T-helper 17 cell (primary cell): ENCODE measurements at regions not wholly inside any gene's neighbourhood (a gene's known extent, or its start where the extent isn't known, plus 50 kb on each side); places are given as distances from the start of the nearest gene placed in this dataset.
"Not testable (repeated sequence)": the region's sequence is repeated elsewhere in the genome, so short reads cannot be mapped to it uniquely, and the experiment has no call there.

Source experiments
- ATAC-seq: fragments of 150-1000 bp; cut with Tn5 transposase; 2 replicates; pipeline ENCODE4 v1.10.0; 2021; ENCODE audit warnings: mild to moderate bottlenecking, moderate library complexity
- DNase-seq, 3 donors: peaks; one replicate each; pipeline versions ENCODE4 v3.0.0 to v3.0.0-alpha.2; 2020 to 2021
- H3K9me3 ChIP-seq: one replicate; pipeline ENCODE4 v1.7.0; 2013; ENCODE audit warnings: low read length, mild to moderate bottlenecking; ENCODE audit not compliant: control insufficient read depth, poor library complexity, severe bottlenecking
- H3K27ac Mint-ChIP-seq: one replicate; pipeline ENCODE4 v1.8.0; 2022; ENCODE audit warnings: mild to moderate bottlenecking, moderate library complexity, mixed read lengths
- H3K27me3 Mint-ChIP-seq: one replicate; pipeline ENCODE4 v1.8.0; 2022; ENCODE audit warnings: mixed read lengths
- H3K36me3 Mint-ChIP-seq: one replicate; pipeline ENCODE4 v1.8.0; 2022; ENCODE audit warnings: low read depth, mixed read lengths
- H3K4me1 Mint-ChIP-seq: one replicate; pipeline ENCODE4 v1.8.0; 2022; ENCODE audit warnings: mild to moderate bottlenecking, mixed read lengths
- H3K4me3 Mint-ChIP-seq: one replicate; pipeline ENCODE4 v1.8.0; 2022; ENCODE audit warnings: mild to moderate bottlenecking, moderate library complexity, mixed read lengths

- H3K4me3 Mint-ChIP-seq, result no peak overlapping the region
- H3K9me3 ChIP-seq, result peaks cover 2% of the 10 kb centered on the region
- H3K27me3 Mint-ChIP-seq, result no peaks in the 10 kb centered on the region
- H3K27ac Mint-ChIP-seq, result no peak overlapping the region
- H3K36me3 Mint-ChIP-seq, result no peaks in the 10 kb centered on the region
- DNase-seq (no peak), ATAC-seq (no peak)
- no peaks in the 10 kb centered on the region for H3K4me1 Mint-ChIP-seq
These were observed 317.3 kb upstream of the NAALADL2 start for GRCh38 chr3:174541708-174542315.

DNA sequence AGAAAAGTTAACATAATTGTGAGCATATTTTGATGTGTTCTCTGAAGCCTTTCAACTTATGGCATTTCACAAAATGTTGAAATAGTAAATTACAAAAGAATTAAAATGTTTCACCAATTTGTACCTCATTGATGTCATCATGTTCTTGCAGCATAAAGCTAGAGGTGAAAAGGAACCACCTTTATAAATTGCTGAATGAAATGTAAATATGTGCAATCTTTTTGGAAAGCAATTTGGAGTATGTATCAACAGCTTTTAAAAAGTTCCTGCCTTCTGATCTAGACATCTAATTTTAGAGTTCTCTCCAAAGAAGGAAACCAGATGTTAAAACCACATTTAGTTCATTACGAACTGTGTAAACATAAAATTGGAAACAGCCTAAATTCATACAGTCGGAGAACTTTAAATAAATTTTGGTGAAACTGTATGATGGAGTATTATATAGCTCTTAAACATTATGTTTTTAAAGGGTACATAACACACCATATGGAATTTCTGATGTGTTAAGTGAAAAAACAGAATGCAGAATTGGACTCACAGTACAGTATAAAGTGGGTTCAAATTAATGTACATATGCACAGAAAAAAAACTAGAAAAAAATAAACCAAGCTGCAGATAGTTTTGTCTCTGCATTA lies 311.2 kb upstream of the NAALADL2 start:
- Mint-ChIP-seq H3K4me3 (no peak overlapping the region), H3K27ac (no peak overlapping the region), H3K27me3 (no peaks in the 10 kb centered on the region), H3K4me1 (no peaks in the 10 kb centered on the region), H3K36me3 (no peaks in the 10 kb centered on the region)
- peaks cover 2% of the 10 kb centered on the region for H3K9me3 ChIP-seq
- ATAC-seq (no peak), DNase-seq (no peak)

DNA sequence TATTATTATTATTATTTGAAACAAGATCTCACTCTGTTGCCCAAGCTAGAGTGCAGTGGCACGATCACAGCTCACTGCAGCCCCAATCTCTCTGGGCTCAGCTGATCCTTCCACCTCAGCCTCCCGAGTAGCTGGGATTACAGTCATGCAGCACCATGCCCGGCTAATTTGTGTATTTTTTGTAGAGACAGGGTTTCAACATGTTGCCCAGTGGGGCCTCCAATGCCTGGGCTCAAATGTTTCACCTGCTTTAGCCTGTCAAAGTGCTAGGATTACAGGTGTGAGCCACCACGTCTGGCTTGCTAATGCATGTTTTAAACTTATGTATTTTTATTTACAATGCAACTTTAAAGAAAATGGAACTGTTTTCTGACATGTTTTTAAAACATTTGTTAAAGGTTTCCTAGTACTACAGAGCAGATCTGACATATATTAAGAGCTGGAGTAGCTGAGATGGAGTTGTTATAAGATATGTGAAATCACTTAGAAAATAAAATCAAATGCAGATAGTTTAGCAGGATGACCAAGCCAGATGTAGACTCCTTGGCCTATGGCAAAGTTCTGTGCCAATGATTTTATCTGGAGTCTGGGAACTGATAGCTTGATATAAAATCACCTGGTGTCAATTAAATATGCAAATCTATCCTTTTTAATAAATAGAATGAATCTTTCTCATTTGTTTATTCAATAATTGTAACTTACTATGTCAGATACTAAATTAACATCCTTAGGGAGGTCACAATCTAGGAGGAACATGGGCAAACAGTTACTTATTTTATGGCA lies 310.1 kb upstream of the NAALADL2 start:
- no peak overlapping the region for H3K27ac Mint-ChIP-seq
- no peaks in the 10 kb centered on the region for H3K36me3 Mint-ChIP-seq
- no peak overlapping the region for H3K4me3 Mint-ChIP-seq
- DNase-seq (no peak), ATAC-seq (no peak)
- no peaks in the 10 kb centered on the region for H3K27me3 Mint-ChIP-seq
- peaks cover 2% of the 10 kb centered on the region for H3K9me3 ChIP-seq
- no peaks in the 10 kb centered on the region for H3K4me1 Mint-ChIP-seq

DNA sequence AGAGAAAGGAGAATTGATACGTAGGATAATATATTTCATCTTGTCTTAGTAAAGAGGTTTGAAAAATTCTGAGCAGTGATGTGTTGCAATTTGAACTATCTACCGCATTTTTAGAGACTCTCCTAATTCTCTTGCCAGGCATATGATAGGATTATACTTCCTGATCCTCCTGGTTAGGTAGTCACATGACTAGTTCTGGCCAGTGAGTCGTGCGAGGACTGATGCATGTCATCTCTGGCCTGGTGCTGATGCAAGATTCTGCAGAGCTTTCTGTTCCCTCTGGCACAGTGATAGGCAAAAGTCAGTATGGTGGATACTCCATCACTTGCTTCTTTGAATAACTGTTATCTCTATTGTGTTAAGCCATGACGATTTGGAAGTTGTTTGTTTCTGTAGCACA lies 277.6 kb upstream of the NAALADL2 start:
- no peaks in the 10 kb centered on the region for H3K4me1 Mint-ChIP-seq
- no peaks in the 10 kb centered on the region for H3K36me3 Mint-ChIP-seq
- DNase-seq (no peak), ATAC-seq (no peak)
- no peak overlapping the region for H3K27ac Mint-ChIP-seq
- H3K9me3 ChIP-seq, result no peaks in the 10 kb centered on the region
- H3K27me3 Mint-ChIP-seq, result no peaks in the 10 kb centered on the region
- no peak overlapping the region for H3K4me3 Mint-ChIP-seq

GRCh38 chr3:174583396-174583795 lies 275.7 kb upstream of the NAALADL2 start:
- H3K36me3 Mint-ChIP-seq, result no peaks in the 10 kb centered on the region
- DNase-seq (no peak), ATAC-seq (no peak)
- no peak overlapping the region for H3K27ac Mint-ChIP-seq
- no peaks in the 10 kb centered on the region for H3K9me3 ChIP-seq
- H3K4me1 Mint-ChIP-seq, result no peaks in the 10 kb centered on the region
- H3K4me3 Mint-ChIP-seq, result no peak overlapping the region
- no peaks in the 10 kb centered on the region for H3K27me3 Mint-ChIP-seq

GRCh38 chr3:174587137-174587536 lies 272.0 kb upstream of the NAALADL2 start:
- H3K27me3 Mint-ChIP-seq, H3K36me3 Mint-ChIP-seq, H3K4me3 Mint-ChIP-seq, H3K4me1 Mint-ChIP-seq, ATAC-seq, H3K9me3 ChIP-seq, DNase-seq, H3K27ac Mint-ChIP-seq: not testable (repeated sequence)

DNA sequence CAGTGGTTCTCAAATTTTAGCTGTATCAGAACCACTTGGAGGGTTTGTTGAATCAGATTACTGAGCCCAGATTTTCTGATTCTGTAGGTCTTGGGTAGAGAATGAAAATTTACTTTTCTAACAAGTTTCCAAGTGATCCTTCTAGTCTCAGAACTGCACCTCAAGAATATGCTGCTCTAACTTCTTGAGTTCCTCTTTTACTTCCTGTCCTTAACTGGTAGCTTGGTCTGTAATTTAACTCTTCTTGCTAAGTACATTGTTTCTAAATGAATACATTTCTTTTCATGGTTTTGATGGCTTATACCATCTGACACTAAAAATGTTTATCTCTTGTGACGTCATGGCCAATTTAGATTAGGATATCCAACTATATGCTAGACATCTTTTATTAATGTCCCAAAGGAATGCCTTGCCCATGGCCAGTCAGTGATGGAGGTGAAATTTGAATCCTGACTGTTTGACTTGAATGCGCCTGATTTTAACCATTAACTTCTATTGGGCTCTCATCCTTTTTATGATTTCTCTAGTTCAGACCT lies 262.6 kb upstream of the NAALADL2 start:
- Mint-ChIP-seq H3K4me1 (no peaks in the 10 kb centered on the region), H3K4me3 (no peak overlapping the region), H3K27ac (no peak overlapping the region), H3K27me3 (no peaks in the 10 kb centered on the region), H3K36me3 (no peaks in the 10 kb centered on the region)
- H3K9me3 ChIP-seq, result no peaks in the 10 kb centered on the region
- ATAC-seq (no peak), DNase-seq (no peak)

GRCh38 chr3:174598885-174599439 lies 260.2 kb upstream of the NAALADL2 start:
- H3K9me3 ChIP-seq, result no peaks in the 10 kb centered on the region

DNA sequence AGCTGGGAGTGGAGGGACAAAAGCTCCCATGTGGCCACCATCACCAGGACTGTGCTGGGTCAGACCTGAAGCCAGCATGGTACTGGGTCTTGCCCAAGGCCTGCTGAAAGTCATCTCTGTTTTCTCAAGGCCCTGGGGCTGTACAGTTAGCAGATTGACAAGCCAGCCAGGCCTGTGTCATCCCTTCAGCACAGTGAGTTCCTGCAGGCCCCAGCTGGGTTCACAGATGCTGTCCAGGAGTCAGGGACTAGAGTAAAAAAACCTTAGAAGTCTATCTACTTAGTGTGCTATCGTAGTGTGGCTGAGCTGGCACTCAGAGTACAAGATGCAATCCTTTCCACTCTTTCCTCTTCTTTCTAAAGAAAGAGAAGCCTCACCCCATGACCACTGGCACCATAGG lies 246.0 kb upstream of the NAALADL2 start:
- Mint-ChIP-seq H3K36me3 (no peaks in the 10 kb centered on the region), H3K27ac (no peak overlapping the region), H3K4me1 (no peaks in the 10 kb centered on the region), H3K4me3 (no peak overlapping the region), H3K27me3 (no peaks in the 10 kb centered on the region)
- DNase-seq (no peak), ATAC-seq (no peak)
- H3K9me3 ChIP-seq, result no peaks in the 10 kb centered on the region

More at GRCh38 chr3:174598885-174599439, 260.2 kb upstream of the NAALADL2 start:
- DNase-seq (no peak), ATAC-seq (no peak)
- Mint-ChIP-seq H3K27ac (no peak overlapping the region), H3K4me1 (no peaks in the 10 kb centered on the region), H3K4me3 (no peak overlapping the region), H3K27me3 (no peaks in the 10 kb centered on the region), H3K36me3 (no peaks in the 10 kb centered on the region)

- ATAC-seq (no peak), DNase-seq (no peak)
- no peaks in the 10 kb centered on the region for H3K27me3 Mint-ChIP-seq
- H3K4me3 Mint-ChIP-seq, result no peak overlapping the region
- no peaks in the 10 kb centered on the region for H3K4me1 Mint-ChIP-seq
- no peaks in the 10 kb centered on the region for H3K36me3 Mint-ChIP-seq
- H3K9me3 ChIP-seq, result no peaks in the 10 kb centered on the region
- no peak overlapping the region for H3K27ac Mint-ChIP-seq
These were observed 245.1 kb upstream of the NAALADL2 start for GRCh38 chr3:174614036-174614435.

GRCh38 chr3:174618368-174619080 lies 240.6 kb upstream of the NAALADL2 start:
- no peaks in the 10 kb centered on the region for H3K36me3 Mint-ChIP-seq
- ATAC-seq (no peak), DNase-seq (no peak)
- no peaks in the 10 kb centered on the region for H3K27me3 Mint-ChIP-seq
- no peak overlapping the region for H3K27ac Mint-ChIP-seq
- H3K4me3 Mint-ChIP-seq, result no peak overlapping the region
- no peaks in the 10 kb centered on the region for H3K9me3 ChIP-seq
- no peaks in the 10 kb centered on the region for H3K4me1 Mint-ChIP-seq

DNA sequence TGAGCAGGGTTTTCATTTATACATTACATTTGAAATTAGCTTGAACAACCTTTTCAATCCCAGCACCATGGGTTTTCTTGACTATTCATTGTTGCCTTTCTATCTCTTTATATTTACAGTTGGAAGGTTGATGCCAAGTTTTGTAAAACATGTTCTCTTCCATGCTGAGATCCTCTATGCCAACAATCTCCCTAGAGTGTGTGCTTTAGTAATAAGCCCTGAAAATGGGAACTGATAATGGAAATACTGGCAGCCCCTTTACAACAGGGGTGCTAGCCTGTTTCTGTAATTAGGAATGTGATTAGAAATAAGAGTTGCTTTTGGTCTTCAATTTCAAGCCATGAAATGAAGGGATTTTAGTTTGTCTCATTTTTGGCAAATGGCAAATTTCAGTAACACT lies 239.9 kb upstream of the NAALADL2 start:
- no peaks in the 10 kb centered on the region for H3K4me1 Mint-ChIP-seq
- no peak for ATAC-seq
- no peaks in the 10 kb centered on the region for H3K9me3 ChIP-seq
- H3K4me3 Mint-ChIP-seq, result no peak overlapping the region
- no peaks in the 10 kb centered on the region for H3K36me3 Mint-ChIP-seq
- H3K27me3 Mint-ChIP-seq, result no peaks in the 10 kb centered on the region
- H3K27ac Mint-ChIP-seq, result no peak overlapping the region
- DNase-seq, result no peak

- no peaks in the 10 kb centered on the region for H3K27me3 Mint-ChIP-seq
- no peaks in the 10 kb centered on the region for H3K36me3 Mint-ChIP-seq
- H3K9me3 ChIP-seq, result no peaks in the 10 kb centered on the region
- DNase-seq (no peak), ATAC-seq (no peak)
- no peaks in the 10 kb centered on the region for H3K4me1 Mint-ChIP-seq
- H3K27ac Mint-ChIP-seq, result no peak overlapping the region
- H3K4me3 Mint-ChIP-seq, result no peak overlapping the region
These were observed 239.0 kb upstream of the NAALADL2 start for GRCh38 chr3:174620138-174620537.
